Fibroblast of lung (primary cell): ENCODE measurements at regions not wholly inside any gene's neighbourhood (a gene's known extent, or its start where the extent isn't known, plus 50 kb on each side); places are given as distances from the start of the nearest gene placed in this dataset.

ENCODE experiments used
- CTCF ChIP-seq, 2 donors: IDR thresholded peaks in 1 of 2; conservative IDR thresholded peaks in 1 of 2; 1 replicate in 1 of 2; 2 replicates in 1 of 2; pipeline ENCODE4 v1.5.1; 2011 to 2012; ENCODE audit warnings: low read length in 2 of 2, control low read depth in 1 of 2, inconsistent platforms in 1 of 2, low read depth in 1 of 2, mild to moderate bottlenecking in 1 of 2
- EZH2 ChIP-seq: IDR thresholded peaks from 2 replicates; pipeline ENCODE4 v1.5.1; 2012; ENCODE audit warnings: low read length, control low read depth, mild to moderate bottlenecking; ENCODE audit errors: missing control alignments

GRCh38 chr9:120319452-120319851, 260.5 kb downstream of the CDK5RAP2 start:
- no peak for TF ChIP-seq EZH2
- no peak for TF ChIP-seq CTCF (conservative IDR thresholded peaks at IDR 0.05 in 1 of 2, IDR thresholded peaks at IDR 0.05 in 1 of 2; ENCODE audit: low read depth in 1 of 2, low read length in 2 of 2)
